ENCODE measurements at regions not wholly inside any gene's neighbourhood (a gene's known extent, or its start where the extent isn't known, plus 50 kb on each side); places are given as distances from the start of the nearest gene placed in this dataset.

DNA sequence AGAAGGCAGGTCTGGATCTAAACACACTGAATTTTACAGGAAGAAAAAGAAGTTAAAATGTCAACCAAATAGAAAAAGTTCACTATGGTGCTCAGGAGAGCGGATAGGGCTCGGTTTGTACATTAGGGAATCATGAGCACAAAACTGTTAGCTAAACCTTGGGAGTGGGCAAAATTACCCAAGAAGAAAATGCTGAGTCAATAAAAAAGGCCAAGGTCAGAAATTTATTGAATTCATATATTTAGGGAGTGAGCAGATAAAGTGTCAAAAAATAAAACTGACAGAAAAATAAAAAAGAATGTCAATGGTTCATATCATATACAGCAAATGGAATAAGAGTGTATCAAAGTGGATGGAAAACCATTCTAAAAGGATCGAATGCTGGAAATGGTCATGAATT lies 452.5 kb upstream of the SMIM31 start:
- TF ChIP-seq EZH2 (optimal IDR thresholded peaks at IDR 0.05; ENCODE audit: low read depth, low read length) (no peak), EZH2phosphoT487 (IDR thresholded peaks at IDR 0.05; ENCODE audit: low read length) (no peak)
- TF ChIP-seq, protein P1, sequence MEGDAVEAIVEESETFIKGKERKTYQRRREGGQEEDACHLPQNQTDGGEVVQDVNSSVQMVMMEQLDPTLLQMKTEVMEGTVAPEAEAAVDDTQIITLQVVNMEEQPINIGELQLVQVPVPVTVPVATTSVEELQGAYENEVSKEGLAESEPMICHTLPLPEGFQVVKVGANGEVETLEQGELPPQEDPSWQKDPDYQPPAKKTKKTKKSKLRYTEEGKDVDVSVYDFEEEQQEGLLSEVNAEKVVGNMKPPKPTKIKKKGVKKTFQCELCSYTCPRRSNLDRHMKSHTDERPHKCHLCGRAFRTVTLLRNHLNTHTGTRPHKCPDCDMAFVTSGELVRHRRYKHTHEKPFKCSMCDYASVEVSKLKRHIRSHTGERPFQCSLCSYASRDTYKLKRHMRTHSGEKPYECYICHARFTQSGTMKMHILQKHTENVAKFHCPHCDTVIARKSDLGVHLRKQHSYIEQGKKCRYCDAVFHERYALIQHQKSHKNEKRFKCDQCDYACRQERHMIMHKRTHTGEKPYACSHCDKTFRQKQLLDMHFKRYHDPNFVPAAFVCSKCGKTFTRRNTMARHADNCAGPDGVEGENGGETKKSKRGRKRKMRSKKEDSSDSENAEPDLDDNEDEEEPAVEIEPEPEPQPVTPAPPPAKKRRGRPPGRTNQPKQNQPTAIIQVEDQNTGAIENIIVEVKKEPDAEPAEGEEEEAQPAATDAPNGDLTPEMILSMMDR (IDR thresholded peaks at IDR 0.05; ENCODE audit: low read length) = no peak
